ENCODE measurements at regions not wholly inside any gene's neighbourhood (a gene's known extent, or its start where the extent isn't known, plus 50 kb on each side); places are given as distances from the start of the nearest gene placed in this dataset.

DNA sequence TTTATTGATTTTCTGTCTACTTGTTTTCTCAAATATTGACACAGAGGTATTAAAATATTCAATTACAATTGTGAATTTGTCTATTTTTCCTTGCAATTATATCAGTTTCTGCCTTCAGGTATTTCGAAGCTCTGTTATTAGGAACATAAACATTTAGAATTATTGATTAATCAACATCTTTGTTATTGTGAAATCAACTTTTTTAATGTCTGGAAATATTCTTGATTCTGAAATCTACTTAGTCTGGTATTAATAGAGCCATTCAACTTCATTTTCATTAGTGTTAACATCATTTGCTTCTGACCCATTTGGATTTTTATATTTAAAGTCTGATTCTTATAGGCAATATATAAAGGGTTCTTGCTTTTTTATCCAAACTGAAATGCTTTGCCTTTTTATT, 69.8 kb upstream of the CALN1 start:
- no peak for TF ChIP-seq ZNF274 (IDR thresholded peaks at IDR 0.05; ENCODE audit: low read depth, low read length)
- no peak for TF ChIP-seq SUZ12 (IDR thresholded peaks at IDR 0.05; ENCODE audit: extremely low read depth, insufficient read depth, insufficient read length)
